Small intestine (tissue), 7 donors: ENCODE measurements at regions not wholly inside any gene's neighbourhood (a gene's known extent, or its start where the extent isn't known, plus 50 kb on each side); places are given as distances from the start of the nearest gene placed in this dataset.

ENCODE experiments used
- DNase-seq, 2 donors: peaks; one replicate each; pipeline versions ENCODE4 v3.0.0 to v3.0.0-alpha.2; 2013
- FAIRE-seq: peaks from 2 replicates; lab custom pipeline; 2012; peaks lifted over from hg19 to GRCh38; lab: Jason Lieb, UNC
- H3K27ac ChIP-seq, 3 donors: one replicate each; pipeline ENCODE4 v1.5.1; 2013; ENCODE audit warnings: low read length in 2 of 3, mild to moderate bottlenecking in 2 of 3, control low read depth in 1 of 3, inconsistent platforms in 1 of 3, low read depth in 1 of 3, moderate library complexity in 1 of 3
- H3K27me3 ChIP-seq, 3 donors: one replicate each; pipeline ENCODE4 v1.6.1; 2013; ENCODE audit warnings: low read length in 3 of 3, inconsistent platforms in 1 of 3; ENCODE audit not compliant: control insufficient read depth in 3 of 3, insufficient read depth in 3 of 3
- H3K36me3 ChIP-seq, 3 donors: one replicate each; pipeline ENCODE4 v1.6.1; 2013; ENCODE audit warnings: low read length in 3 of 3, inconsistent platforms in 1 of 3, low read depth in 1 of 3, mild to moderate bottlenecking in 1 of 3, moderate library complexity in 1 of 3; ENCODE audit not compliant: control insufficient read depth in 3 of 3, insufficient read depth in 2 of 3
- H3K4me1 ChIP-seq, 3 donors: one replicate each; pipeline ENCODE4 v1.6.1; 2013; ENCODE audit warnings: low read length in 2 of 3, inconsistent platforms in 1 of 3, low read depth in 1 of 3, mild to moderate bottlenecking in 1 of 3, moderate library complexity in 1 of 3; ENCODE audit not compliant: control insufficient read depth in 3 of 3, insufficient read depth in 2 of 3
- H3K4me3 ChIP-seq, 3 donors: one replicate each; pipeline ENCODE4 v1.5.1; 2013; ENCODE audit warnings: low read length in 3 of 3, control low read depth in 1 of 3, inconsistent platforms in 1 of 3, low read depth in 1 of 3, mild to moderate bottlenecking in 1 of 3, moderate library complexity in 1 of 3
- H3K9me3 ChIP-seq, 2 donors: one replicate each; pipeline ENCODE4 v1.6.1; 2013; ENCODE audit warnings: low read depth in 1 of 2, low read length in 1 of 2; ENCODE audit not compliant: control insufficient read depth in 2 of 2, insufficient read depth in 1 of 2
- WGBS, 3 donors: extraction: QIAGEN DNeasy Blood & Tissue Kit; methylation state at CpG; one replicate each; pipeline ENCODE4 v1.1.7; 2013; 5-methylcytosine and 5-hydroxymethylcytosine counted together
- donor health status: healthy with polysubstance abuse.
- donor health status: control.
- donor health status: control.
- donor health status: Bipolar disorder and iron deficiency.
- donor health status: healthy.

DNA sequence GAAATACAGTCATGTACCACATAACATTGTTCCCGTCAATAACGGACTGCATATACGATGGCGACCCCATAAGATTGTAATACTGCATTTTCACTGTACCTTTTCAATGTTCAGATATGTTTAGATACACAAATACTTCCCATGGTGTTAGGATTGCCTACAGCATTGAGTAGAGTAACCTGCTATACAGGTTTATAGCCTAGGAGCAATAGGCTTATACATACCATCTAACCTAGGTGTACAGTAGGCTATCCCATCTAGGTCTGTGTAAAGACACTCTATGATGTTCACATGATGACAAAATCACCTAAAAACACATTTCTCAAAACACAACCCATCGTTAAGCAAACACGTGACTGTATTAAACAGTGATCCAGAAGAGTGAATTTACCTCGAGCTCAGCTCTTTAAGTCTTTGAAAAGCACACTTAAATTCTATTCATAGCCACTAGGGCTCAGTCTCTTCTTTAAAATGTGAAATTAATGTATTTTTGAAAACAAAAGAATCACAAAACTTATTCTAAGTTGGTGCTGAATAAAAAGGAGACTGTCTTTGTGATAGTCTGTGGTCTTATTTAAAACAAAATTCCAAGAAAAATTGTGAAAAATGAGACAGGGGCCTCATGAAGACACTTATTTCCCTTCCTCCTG, 239.1 kb upstream of the ARID2 start:
- FAIRE-seq (no peak), DNase-seq (no peak)
- 93 to 94% (median 94%) methylated on average over 7 of the region's 7 CpGs for WGBS, 3 donors
- H3K27me3 ChIP-seq: no peaks in the 10 kb centered on the region
- H3K27ac ChIP-seq: no peak overlapping the region
- H3K36me3 ChIP-seq: no peaks in the 10 kb centered on the region
- peaks cover 0 to 3% of the 10 kb centered on the region in 2 donors for H3K9me3 ChIP-seq
- no peaks in the 10 kb centered on the region for H3K4me1 ChIP-seq
- no peak overlapping the region for H3K4me3 ChIP-seq

GRCh38 chr12:45494279-45494678, 235.2 kb upstream of the ARID2 start:
- WGBS, 3 donors: 76 to 86% (median 78%) methylated on average over 4 of the region's 4 CpGs
- Histone ChIP-seq H3K4me1 (no peaks in the 10 kb centered on the region), H3K36me3 (no peaks in the 10 kb centered on the region), H3K27ac (no peak overlapping the region), H3K4me3 (no peak overlapping the region), H3K27me3 (no peaks in the 10 kb centered on the region), H3K9me3 (peaks cover 0 to 3% of the 10 kb centered on the region in 2 donors)
- DNase-seq: no peak
- no peak for FAIRE-seq

DNA sequence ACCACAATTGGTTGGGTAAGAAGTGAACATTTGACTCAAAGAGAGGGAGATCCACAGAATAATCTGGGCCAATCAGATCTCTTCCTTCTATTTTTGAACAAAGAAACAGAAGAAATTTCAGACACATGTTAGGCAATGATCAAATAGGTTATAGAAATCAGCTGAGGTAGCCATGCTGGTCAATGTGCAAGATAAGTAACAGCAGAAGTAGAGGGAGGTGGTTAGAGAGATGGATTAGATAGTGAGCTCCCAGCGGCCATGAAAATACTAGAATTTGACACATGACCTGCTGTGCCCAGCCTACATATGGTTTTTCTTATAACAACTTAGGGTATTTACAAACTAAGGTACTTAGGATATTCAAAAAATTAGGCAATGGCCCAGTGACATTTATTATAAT, 230.9 kb upstream of the ARID2 start:
- DNase-seq: no peak
- FAIRE-seq: no peak
- H3K27ac ChIP-seq: no peak overlapping the region
- H3K4me3 ChIP-seq: no peak overlapping the region
- H3K9me3 ChIP-seq: no peaks in the 10 kb centered on the region
- no peaks in the 10 kb centered on the region for H3K4me1 ChIP-seq
- WGBS, 3 donors: 63 to 100% (median 90%) methylated on average over 1 of the region's 1 CpG
- H3K36me3 ChIP-seq: no peaks in the 10 kb centered on the region
- no peaks in the 10 kb centered on the region for H3K27me3 ChIP-seq

DNA sequence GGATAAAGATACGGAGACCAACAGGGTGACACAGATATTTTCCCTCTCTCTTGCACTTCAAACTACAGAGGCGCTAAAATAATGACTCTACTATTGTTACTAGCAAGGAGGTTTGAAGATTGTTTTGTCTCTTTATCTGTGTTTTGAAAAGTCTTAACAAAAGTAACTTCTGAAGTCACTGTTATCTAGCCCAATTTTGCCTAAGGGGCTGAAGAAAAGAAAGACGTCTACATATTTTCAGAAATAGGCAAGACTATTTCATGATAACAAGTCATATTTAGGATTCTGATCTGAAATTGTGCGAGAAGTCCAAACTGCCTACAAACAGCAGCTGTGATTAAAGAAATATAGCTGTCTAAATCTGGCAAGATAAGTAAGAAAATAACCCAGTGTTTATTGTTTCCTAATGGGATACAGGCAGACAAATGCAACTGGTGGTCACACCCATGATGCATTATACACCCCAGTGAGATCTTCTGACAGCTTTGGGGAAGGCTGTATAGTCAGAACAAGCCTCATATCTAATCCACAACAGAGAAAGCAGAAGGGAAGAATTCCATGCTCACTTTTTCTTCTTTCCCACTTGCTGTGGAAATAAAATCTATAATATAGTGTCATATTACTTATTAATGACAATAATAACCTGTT, 226.9 kb upstream of the ARID2 start:
- Histone ChIP-seq H3K4me1 (no peaks in the 10 kb centered on the region), H3K27ac (no peak overlapping the region), H3K9me3 (no peaks in the 10 kb centered on the region), H3K36me3 (no peaks in the 10 kb centered on the region), H3K27me3 (no peaks in the 10 kb centered on the region), H3K4me3 (no peak overlapping the region)
- FAIRE-seq (no peak), DNase-seq (no peak)
- WGBS, 3 donors: 74 to 86% (median 86%) methylated on average over 4 of the region's 4 CpGs

- Histone ChIP-seq H3K4me3 (no peak overlapping the region), H3K27me3 (no peaks in the 10 kb centered on the region), H3K36me3 (no peaks in the 10 kb centered on the region), H3K9me3 (no peaks in the 10 kb centered on the region), H3K4me1 (no peaks in the 10 kb centered on the region), H3K27ac (no peak overlapping the region)
- DNase-seq (no peak), FAIRE-seq (no peak)
- 70 to 96% (median 84%) methylated on average over 1 of the region's 1 CpG for WGBS, 3 donors
Observed at GRCh38 chr12:45503899-45504298, 225.6 kb upstream of the ARID2 start.

- WGBS, 3 donors: 76 to 80% (median 78%) methylated on average over 6 of the region's 6 CpGs
- no peak for FAIRE-seq
- no peaks in the 10 kb centered on the region for H3K27me3 ChIP-seq
Observed at GRCh38 chr12:45504316-45505010, 225.0 kb upstream of the ARID2 start.

GRCh38 chr12:45509187-45509586, 220.3 kb upstream of the ARID2 start:
- H3K36me3 ChIP-seq: no peaks in the 10 kb centered on the region
- H3K27me3 ChIP-seq: no peaks in the 10 kb centered on the region
- DNase-seq (no peak), FAIRE-seq (no peak)
- no peak overlapping the region for H3K4me3 ChIP-seq
- no peaks in the 10 kb centered on the region for H3K4me1 ChIP-seq
- peaks cover 0 to 11% of the 10 kb centered on the region in 2 donors for H3K9me3 ChIP-seq
- H3K27ac ChIP-seq: no peak overlapping the region
- 63 to 85% (median 70%) methylated on average over 2 of the region's 2 CpGs for WGBS, 3 donors

More at GRCh38 chr12:45504316-45505010, 225.0 kb upstream of the ARID2 start:
- no peak overlapping the region for H3K4me3 ChIP-seq
- no peak overlapping the region for H3K27ac ChIP-seq
- H3K9me3 ChIP-seq: no peaks in the 10 kb centered on the region
- H3K36me3 ChIP-seq: no peaks in the 10 kb centered on the region
- DNase-seq: no peak
- no peaks in the 10 kb centered on the region for H3K4me1 ChIP-seq

- FAIRE-seq: no peak
- Histone ChIP-seq H3K4me3 (no peak overlapping the region), H3K36me3 (no peaks in the 10 kb centered on the region)
Observed at GRCh38 chr12:45509621-45510020, 219.9 kb upstream of the ARID2 start.

More at GRCh38 chr12:45509621-45510020, 219.9 kb upstream of the ARID2 start:
- no peak overlapping the region for H3K27ac ChIP-seq
- WGBS, 3 donors: 86 to 100% (median 100%) methylated on average over 1 of the region's 1 CpG
- H3K9me3 ChIP-seq: peaks cover 0 to 11% of the 10 kb centered on the region in 2 donors
- no peaks in the 10 kb centered on the region for H3K4me1 ChIP-seq
- no peaks in the 10 kb centered on the region for H3K27me3 ChIP-seq
- no peak for DNase-seq
